H1 (cell line): ENCODE measurements at regions not wholly inside any gene's neighbourhood (a gene's known extent, or its start where the extent isn't known, plus 50 kb on each side); places are given as distances from the start of the nearest gene placed in this dataset.

Source experiments
- CTCF ChIA-PET: fragments of 300-600 bp; sonication (Branson Sonifier 250); formaldehyde crosslinking; loops from one replicate; lab custom pipeline; 2021; ENCODE audit not compliant: partially characterized antibody; lab: Charles Lee
- POLR2A ChIA-PET: fragments of 300-600 bp; sonication (Branson Sonifier 250); formaldehyde crosslinking; loops from one replicate; lab custom pipeline; 2021; ENCODE audit warnings: inconsistent platforms; ENCODE audit not compliant: partially characterized antibody; lab: Charles Lee
- DNase-seq, 2 experiments: peaks; one replicate each; pipeline versions ENCODE4 v3.0.0 to v3.0.0-alpha.2; 2010 to 2022; ENCODE audit warnings: low spot score in 2 of 2, low read depth in 1 of 2, mixed read lengths in 1 of 2
- FAIRE-seq: peaks from 2 replicates; lab custom pipeline; 2011; peaks lifted over from hg19 to GRCh38; lab: Jason Lieb, UNC
- H2AFZ ChIP-seq: 2 replicates; pipeline ENCODE4 v1.8.1; 2012; ENCODE audit warnings: low read length, inconsistent platforms
- H2AK5ac ChIP-seq: 2 replicates; pipeline ENCODE4 v1.6.1; 2013; ENCODE audit warnings: low read depth, low read length
- H2BK120ac ChIP-seq: replicated peaks from 2 replicates; pipeline ENCODE3; 2013; ENCODE audit warnings: low read depth, low read length, inconsistent platforms
- H2BK12ac ChIP-seq: 2 replicates; pipeline ENCODE4 v1.6.1; 2013; ENCODE audit warnings: low read depth, low read length
- H2BK15ac ChIP-seq: 2 replicates; pipeline ENCODE4 v1.6.1; 2013; ENCODE audit warnings: low read length
- H2BK20ac ChIP-seq: 2 replicates; pipeline ENCODE4 v1.6.1; 2013; ENCODE audit warnings: low read length
- H2BK5ac ChIP-seq: 2 replicates; pipeline ENCODE4 v1.6.1; 2013; ENCODE audit warnings: low read depth, low read length
- H3K14ac ChIP-seq: 2 replicates; pipeline ENCODE4 v1.6.1; 2013; ENCODE audit warnings: inconsistent platforms; ENCODE audit not compliant: insufficient read length
- H3K18ac ChIP-seq: 2 replicates; pipeline ENCODE4 v1.6.1; 2013; ENCODE audit warnings: low read length; ENCODE audit errors: extremely low read depth
- H3K23ac ChIP-seq: 2 replicates; pipeline ENCODE4 v1.6.1; 2013; ENCODE audit warnings: inconsistent platforms; ENCODE audit not compliant: insufficient read length
- H3K23me2 ChIP-seq: 2 replicates; pipeline ENCODE4 v1.6.1; 2013; ENCODE audit warnings: low read depth, low read length
- H3K27ac ChIP-seq: 2 replicates; pipeline ENCODE4 v1.6.1; 2011; ENCODE audit warnings: low read depth, low read length, inconsistent platforms
- H3K27me3 ChIP-seq, 4 experiments: replicated peaks in 1 of 4; 1 replicate in 1 of 4; 2 replicates in 3 of 4; pipeline versions ENCODE4 v1.6.1 to v1.8.1; 2011 to 2013; ENCODE audit warnings: low read length in 3 of 4, mild to moderate bottlenecking in 3 of 4, inconsistent platforms in 2 of 4, mixed read lengths in 2 of 4, moderate library complexity in 1 of 4; ENCODE audit not compliant: control insufficient read depth in 3 of 4, insufficient read depth in 3 of 4; ENCODE audit errors: extremely low read depth in 1 of 4
- H3K36me3 ChIP-seq, 4 experiments: 2 replicates each; pipeline versions ENCODE4 v1.6.1 to v1.8.1; 2011 to 2013; ENCODE audit warnings: mild to moderate bottlenecking in 4 of 4, low read length in 3 of 4, moderate library complexity in 2 of 4, control low read depth in 1 of 4, inconsistent platforms in 1 of 4; ENCODE audit not compliant: insufficient read depth in 4 of 4, control insufficient read depth in 2 of 4
- H3K4ac ChIP-seq: replicated peaks from 2 replicates; pipeline ENCODE3; 2013; ENCODE audit warnings: low read length, low read depth, mixed read lengths, inconsistent platforms; ENCODE audit not compliant: insufficient read length
- H3K4me1 ChIP-seq, 4 experiments: replicated peaks in 1 of 4; 1 replicate in 1 of 4; 2 replicates in 3 of 4; pipeline versions ENCODE4 v1.6.1 to v1.8.1; 2011 to 2013; ENCODE audit warnings: low read length in 3 of 4, inconsistent platforms in 2 of 4, mixed read lengths in 1 of 4; ENCODE audit not compliant: insufficient read depth in 4 of 4, control insufficient read depth in 3 of 4
- H3K4me2 ChIP-seq, 2 experiments: 2 replicates each; pipeline versions ENCODE4 v1.6.1 to v1.8.1; 2011 to 2013; ENCODE audit warnings: low read depth in 2 of 2, low read length in 2 of 2, control low read depth in 1 of 2, inconsistent platforms in 1 of 2, mild to moderate bottlenecking in 1 of 2; ENCODE audit not compliant: insufficient read depth in 1 of 2
- H3K4me3 ChIP-seq, 4 experiments: fragments of 200-600, 300-600 bp in 1 of 4; sonication (generic), shearing (Covaris generic), sonication (Bioruptor Twin) in 1 of 4; 2 replicates each; pipeline versions ENCODE4 v1.5.1 to v1.8.1; 2011 to 2016; ENCODE audit warnings: low read length in 4 of 4, low read depth in 3 of 4, control low read depth in 2 of 4, inconsistent platforms in 2 of 4, mild to moderate bottlenecking in 2 of 4, mixed read lengths in 1 of 4, moderate library complexity in 1 of 4; ENCODE audit not compliant: insufficient read depth in 2 of 4; ENCODE audit errors: extremely low read depth in 1 of 4
- H3K56ac ChIP-seq: replicated peaks from 2 replicates; pipeline ENCODE3; 2013; ENCODE audit warnings: low read depth, mild to moderate bottlenecking, mixed read lengths, low read length, inconsistent platforms; ENCODE audit not compliant: insufficient read length
- H3K79me1 ChIP-seq: 2 replicates; pipeline ENCODE4 v1.6.1; 2013; ENCODE audit warnings: low read depth, low read length, control low read depth
- H3K79me2 ChIP-seq, 2 experiments: 2 replicates each; pipeline versions ENCODE4 v1.6.1 to v1.8.1; 2012 to 2013; ENCODE audit warnings: low read length in 2 of 2, mild to moderate bottlenecking in 2 of 2, inconsistent platforms in 1 of 2; ENCODE audit not compliant: insufficient read depth in 2 of 2, control insufficient read depth in 1 of 2
- H3K9ac ChIP-seq, 4 experiments: replicated peaks in 1 of 4; 1 replicate in 1 of 4; 2 replicates in 3 of 4; pipeline versions ENCODE4 v1.6.1 to v1.8.1; 2011 to 2013; ENCODE audit warnings: low read depth in 3 of 4, low read length in 3 of 4, control low read depth in 2 of 4, mild to moderate bottlenecking in 2 of 4, moderate library complexity in 2 of 4, inconsistent platforms in 1 of 4; ENCODE audit errors: extremely low read depth in 1 of 4
- H3K9me3 ChIP-seq, 2 experiments: 2 replicates each; pipeline versions ENCODE4 v1.6.1 to v1.8.1; 2012 to 2013; ENCODE audit warnings: mild to moderate bottlenecking in 2 of 2, moderate library complexity in 2 of 2, control low read depth in 1 of 2, inconsistent platforms in 1 of 2, low read depth in 1 of 2, low read length in 1 of 2, mixed read lengths in 1 of 2; ENCODE audit not compliant: insufficient read depth in 2 of 2
- H4K20me1 ChIP-seq, 2 experiments: replicated peaks in 1 of 2; 2 replicates each; pipeline versions ENCODE3 to v1.8.1; 2011 to 2013; ENCODE audit warnings: inconsistent platforms in 2 of 2, low read length in 2 of 2, mild to moderate bottlenecking in 1 of 2; ENCODE audit not compliant: insufficient read depth in 2 of 2, control insufficient read depth in 1 of 2
- H4K5ac ChIP-seq: 2 replicates; pipeline ENCODE4 v1.6.1; 2013; ENCODE audit warnings: low read length, low read depth, mixed read lengths, inconsistent platforms; ENCODE audit not compliant: insufficient read length
- H4K8ac ChIP-seq: 2 replicates; pipeline ENCODE4 v1.8.0; 2013; ENCODE audit warnings: mild to moderate bottlenecking, moderate library complexity, low read length, inconsistent platforms; ENCODE audit not compliant: insufficient read depth; ENCODE audit errors: extremely low read depth
- H4K91ac ChIP-seq: replicated peaks from 2 replicates; pipeline ENCODE3; 2013; ENCODE audit warnings: low read length, mixed read lengths, inconsistent platforms; ENCODE audit not compliant: insufficient read length
- CHD2 ChIP-seq: IDR thresholded peaks from 2 replicates; pipeline ENCODE4 v1.6.1; 2012; ENCODE audit warnings: low read length, improper control_type of control experiment
- HDAC2 ChIP-seq, 2 experiments: fragments of 300-600 bp in 1 of 2; sonication (generic) in 1 of 2; IDR thresholded peaks; 2 replicates each; pipeline ENCODE4 v1.6.1; 2011 to 2012; ENCODE audit warnings: low read depth in 2 of 2, low read length in 2 of 2, mild to moderate bottlenecking in 2 of 2, moderate library complexity in 2 of 2, borderline replicate concordance in 1 of 2, inconsistent platforms in 1 of 2
- NANOG ChIP-seq: IDR thresholded peaks from 2 replicates; pipeline ENCODE4 v1.6.1; 2011; ENCODE audit warnings: low read length, low read depth, mild to moderate bottlenecking, inconsistent platforms; ENCODE audit not compliant: insufficient read depth, poor library complexity, severe bottlenecking
- PHF8 ChIP-seq: fragments of 200-600 bp; sonication (generic); conservative IDR thresholded peaks from 2 replicates; pipeline ENCODE4 v1.7.1; 2012; ENCODE audit warnings: low read depth, mild to moderate bottlenecking, inconsistent platforms, low read length, moderate library complexity
- POLR2AphosphoS5 ChIP-seq: IDR thresholded peaks from 2 replicates; pipeline ENCODE4 v1.6.1; 2011; ENCODE audit warnings: low read depth, low read length
- POU5F1 ChIP-seq: IDR thresholded peaks from 2 replicates; pipeline ENCODE4 v1.6.1; 2011; ENCODE audit warnings: low read depth, mild to moderate bottlenecking, low read length, moderate library complexity
- SAP30 ChIP-seq: fragments of 300-600 bp; sonication (generic); IDR thresholded peaks from 2 replicates; pipeline ENCODE4 v1.7.1; 2012; ENCODE audit warnings: low read length, moderate library complexity, mild to moderate bottlenecking, inconsistent platforms; ENCODE audit not compliant: insufficient read depth, insufficient replicate concordance
- SP1 ChIP-seq: IDR thresholded peaks from 2 replicates; pipeline ENCODE4 v1.6.1; 2011; ENCODE audit warnings: low read depth, low read length
- TAF7 ChIP-seq: optimal IDR thresholded peaks from 2 replicates; pipeline ENCODE3; 2011; ENCODE audit warnings: low read depth, mild to moderate bottlenecking, inconsistent platforms, low read length, moderate library complexity, borderline replicate concordance
- TCF12 ChIP-seq: IDR thresholded peaks from 2 replicates; pipeline ENCODE4 v1.6.1; 2011; ENCODE audit warnings: low read depth, mild to moderate bottlenecking, low read length
- WGBS, 2 experiments: shearing (Covaris generic) in 1 of 2; methylation state at CpG; one replicate each; pipeline versions ENCODE4 v1.1.6 to v1.1.7; 2013 to 2015; ENCODE audit warnings: low lambda C conversion rate in 2 of 2, mixed read lengths in 2 of 2, inconsistent platforms in 1 of 2, low coverage in 1 of 2, missing lambda C conversion rate in 1 of 2; ENCODE audit not compliant: insufficient replicate concordance in 2 of 2, insufficient coverage in 1 of 2, insufficient read length in 1 of 2; ENCODE audit errors: extremely low coverage in 1 of 2, missing lambda C conversion rate in 1 of 2; 5-methylcytosine and 5-hydroxymethylcytosine counted together
- TF ChIP-seq, protein P1 (sequence below): IDR thresholded peaks from 2 replicates; pipeline ENCODE4 v1.6.1; 2012; ENCODE audit warnings: inconsistent platforms
- TF ChIP-seq, protein P2 (sequence below): IDR thresholded peaks from 2 replicates; pipeline ENCODE4 v1.6.1; 2012; ENCODE audit warnings: low read length, inconsistent platforms

DNA sequence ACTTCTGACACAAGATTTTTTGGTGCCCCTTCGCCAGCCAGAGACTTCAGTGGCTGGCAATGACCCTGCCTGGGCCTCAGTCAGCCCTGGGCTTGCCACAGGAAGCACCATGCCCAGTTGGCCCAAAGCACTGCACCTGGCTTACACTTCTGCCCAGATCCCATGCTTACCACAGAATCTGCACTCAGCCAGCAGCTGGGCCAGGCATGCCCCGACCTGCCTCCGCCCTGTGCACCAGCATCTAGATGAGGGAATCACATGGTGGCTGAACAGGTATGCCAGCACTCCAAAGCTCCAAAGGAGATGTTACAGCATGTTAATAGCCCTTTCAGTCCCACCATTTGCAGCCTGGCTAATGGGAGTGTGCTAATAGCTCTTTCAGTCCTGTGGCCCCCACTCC lies 690.9 kb downstream of the SLITRK6 start:
- H2BK120ac ChIP-seq: no peak overlapping the region
- no peaks in the 10 kb centered on the region for H4K20me1 ChIP-seq
- H3K79me1 ChIP-seq: no peaks in the 10 kb centered on the region
- H4K5ac ChIP-seq: no peak overlapping the region
- no peak overlapping the region for H2AK5ac ChIP-seq
- FAIRE-seq (no peak), DNase-seq (no peak)
- no peak overlapping the region for H3K9ac ChIP-seq
- no peak overlapping the region for H2BK20ac ChIP-seq
- ChIA-PET POLR2A (no interaction called here), CTCF (no interaction called here)
- H3K14ac ChIP-seq: no peak overlapping the region
- H2BK12ac ChIP-seq: no peak overlapping the region
- no peaks in the 10 kb centered on the region for H3K79me2 ChIP-seq
- H2BK15ac ChIP-seq: no peak overlapping the region
- peaks cover 0 to 4% of the 10 kb centered on the region in 2 experiments; a peak in 1 of 4 replicates for H3K9me3 ChIP-seq
- H3K4me1 ChIP-seq: peaks cover 0 to 4% (median 0%) of the 10 kb centered on the region in 4 experiments; a peak in 1 of 7 replicates
- H3K4me2 ChIP-seq: no peak overlapping the region
- H3K23me2 ChIP-seq: no peaks in the 10 kb centered on the region
- H3K56ac ChIP-seq: no peak overlapping the region
- no peak overlapping the region for H4K8ac ChIP-seq
- H3K27ac ChIP-seq: no peak overlapping the region
- H4K91ac ChIP-seq: peak overlapping the region; percentile 52
- H3K4me3 ChIP-seq: no peak overlapping the region
- 94% methylated on average over 3 of the region's 3 CpGs; no CpG with 5 or more reads in 1 of the 2 experiments for WGBS, 2 experiments
- H2BK5ac ChIP-seq: peak overlapping the region; percentile 8; the same call in 1 of the 2 replicates
- H3K27me3 ChIP-seq: no peaks in the 10 kb centered on the region
- H3K36me3 ChIP-seq: no peaks in the 10 kb centered on the region
- no peak overlapping the region for H3K18ac ChIP-seq
- H3K4ac ChIP-seq: no peak overlapping the region
- no peak overlapping the region for H3K23ac ChIP-seq
- peak overlapping the region; percentile 18; the same call in 1 of the 2 replicates for H2AFZ ChIP-seq
- TF ChIP-seq NANOG (no peak), PHF8 (no peak), HDAC2 (IDR thresholded peaks at IDR 0.05; ENCODE audit: borderline replicate concordance in 1 of 2, low read depth in 2 of 2, low read length in 2 of 2) (no peak), TCF12 (no peak), POU5F1 (no peak), CHD2 (no peak), POLR2AphosphoS5 (no peak), SAP30 (no peak), SP1 (no peak), TAF7 (no peak)
- TF ChIP-seq, protein P1, sequence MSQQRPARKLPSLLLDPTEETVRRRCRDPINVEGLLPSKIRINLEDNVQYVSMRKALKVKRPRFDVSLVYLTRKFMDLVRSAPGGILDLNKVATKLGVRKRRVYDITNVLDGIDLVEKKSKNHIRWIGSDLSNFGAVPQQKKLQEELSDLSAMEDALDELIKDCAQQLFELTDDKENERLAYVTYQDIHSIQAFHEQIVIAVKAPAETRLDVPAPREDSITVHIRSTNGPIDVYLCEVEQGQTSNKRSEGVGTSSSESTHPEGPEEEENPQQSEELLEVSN: no peak
- TF ChIP-seq, protein P2, sequence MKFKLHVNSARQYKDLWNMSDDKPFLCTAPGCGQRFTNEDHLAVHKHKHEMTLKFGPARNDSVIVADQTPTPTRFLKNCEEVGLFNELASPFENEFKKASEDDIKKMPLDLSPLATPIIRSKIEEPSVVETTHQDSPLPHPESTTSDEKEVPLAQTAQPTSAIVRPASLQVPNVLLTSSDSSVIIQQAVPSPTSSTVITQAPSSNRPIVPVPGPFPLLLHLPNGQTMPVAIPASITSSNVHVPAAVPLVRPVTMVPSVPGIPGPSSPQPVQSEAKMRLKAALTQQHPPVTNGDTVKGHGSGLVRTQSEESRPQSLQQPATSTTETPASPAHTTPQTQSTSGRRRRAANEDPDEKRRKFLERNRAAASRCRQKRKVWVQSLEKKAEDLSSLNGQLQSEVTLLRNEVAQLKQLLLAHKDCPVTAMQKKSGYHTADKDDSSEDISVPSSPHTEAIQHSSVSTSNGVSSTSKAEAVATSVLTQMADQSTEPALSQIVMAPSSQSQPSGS: no peak
